NCI-H2227 (cell line): ENCODE measurements at regions not wholly inside any gene's neighbourhood (a gene's known extent, or its start where the extent isn't known, plus 50 kb on each side); places are given as distances from the start of the nearest gene placed in this dataset.
"Not testable (repeated sequence)": the region's sequence is repeated elsewhere in the genome, so short reads cannot be mapped to it uniquely, and the experiment has no call there.

Experiments used
- DNase-seq: peaks from one replicate; lab custom pipeline; 2025; ENCODE audit not compliant: unreplicated experiment; lab: John Stamatoyannopoulos, UW

DNA sequence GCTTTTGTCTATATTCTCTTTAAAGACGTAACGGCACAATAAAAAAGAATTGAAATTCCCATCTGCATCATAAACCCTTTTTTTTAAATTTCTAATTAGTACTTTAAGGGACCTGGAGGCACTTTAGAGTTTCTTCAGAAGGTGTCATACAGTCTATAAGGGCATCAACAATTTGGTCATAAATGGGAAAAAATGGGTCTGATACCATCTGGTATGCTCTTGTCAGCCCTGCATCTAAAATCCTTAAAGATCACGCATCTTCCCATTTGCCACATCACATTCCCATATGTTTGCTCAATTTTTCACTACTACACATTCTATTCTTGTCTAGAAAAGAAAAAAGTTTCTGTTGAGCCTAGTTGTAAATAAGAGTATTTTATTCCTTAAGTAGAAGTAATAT lies 53.8 kb downstream of the COX7C start:
- DNase-seq = no peak

DNA sequence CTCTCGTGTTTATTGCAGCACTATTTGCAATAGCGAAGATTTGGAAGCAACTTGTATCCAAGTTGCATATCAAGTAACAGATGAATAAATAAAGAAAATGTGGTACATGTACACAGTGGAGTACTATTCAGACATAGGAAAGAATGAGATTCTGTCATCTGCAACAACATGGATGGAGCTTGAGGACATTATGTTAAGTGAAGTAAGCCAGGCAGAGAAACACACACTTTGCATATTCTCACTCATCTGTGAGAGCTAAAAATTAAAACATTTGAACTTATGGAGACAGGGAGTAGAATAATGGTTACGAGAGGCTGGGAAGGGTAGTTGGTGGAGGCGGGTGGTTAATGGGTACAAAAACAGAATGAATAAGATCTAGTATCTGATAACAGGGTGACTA lies 56.3 kb downstream of the COX7C start:
- no peak for DNase-seq

DNA sequence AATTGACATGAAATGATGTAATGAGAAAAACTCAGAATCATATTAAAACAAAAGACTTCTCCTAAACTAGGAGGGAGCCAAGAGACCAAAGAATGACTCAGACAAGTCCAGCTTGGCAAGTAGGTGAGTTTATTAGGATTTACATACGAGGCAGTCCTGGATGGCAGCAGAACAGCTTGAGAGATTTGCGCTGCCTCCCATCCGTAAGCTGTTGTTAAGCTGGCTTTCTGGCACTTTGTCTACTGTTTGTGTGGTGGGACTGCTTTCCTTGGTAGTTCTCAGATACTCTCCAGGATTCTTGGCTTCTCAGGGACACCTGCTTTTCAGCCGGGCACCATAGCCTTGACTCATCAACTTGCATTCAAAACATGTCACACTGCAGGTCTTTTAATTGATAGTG lies 57.6 kb downstream of the COX7C start:
- no peak for DNase-seq

DNA sequence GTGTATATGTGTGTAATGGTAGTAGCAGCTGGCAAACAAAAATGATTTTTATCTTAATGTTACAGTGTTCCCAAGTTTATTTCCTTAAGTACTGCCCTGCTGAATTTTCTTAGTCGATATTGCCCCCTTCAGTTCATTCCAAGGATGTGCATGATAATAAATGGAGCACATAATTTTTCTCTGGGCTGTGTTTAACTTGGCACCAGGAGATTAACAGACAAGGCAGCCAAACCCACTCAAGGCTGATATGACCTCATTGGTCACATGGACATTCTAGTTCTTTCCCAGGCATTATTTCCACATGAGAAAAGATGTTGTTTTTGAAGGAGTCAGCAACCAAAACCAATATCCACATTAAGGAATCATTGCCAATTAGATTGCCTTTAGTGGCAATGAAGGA lies 61.8 kb downstream of the COX7C start:
- DNase-seq = no peak

DNA sequence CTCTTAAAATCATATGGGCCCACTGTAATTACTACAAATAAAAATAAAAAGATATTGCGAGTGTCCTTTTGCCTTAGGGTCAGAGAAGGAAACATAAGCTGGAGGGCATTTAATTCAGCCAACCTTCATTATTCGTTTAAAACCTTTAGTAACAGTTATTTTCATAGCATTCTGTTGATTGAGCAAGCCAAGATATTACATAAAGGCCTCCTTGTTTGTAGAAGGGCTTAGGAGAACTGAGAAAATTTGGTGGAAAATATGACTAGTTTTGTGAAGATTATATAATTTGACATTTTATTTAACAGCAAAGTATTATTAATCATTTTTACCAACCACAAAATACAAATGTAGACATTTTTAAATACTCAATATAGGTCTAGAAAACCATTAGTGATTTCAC lies 62.2 kb downstream of the COX7C start:
- no peak for DNase-seq

DNA sequence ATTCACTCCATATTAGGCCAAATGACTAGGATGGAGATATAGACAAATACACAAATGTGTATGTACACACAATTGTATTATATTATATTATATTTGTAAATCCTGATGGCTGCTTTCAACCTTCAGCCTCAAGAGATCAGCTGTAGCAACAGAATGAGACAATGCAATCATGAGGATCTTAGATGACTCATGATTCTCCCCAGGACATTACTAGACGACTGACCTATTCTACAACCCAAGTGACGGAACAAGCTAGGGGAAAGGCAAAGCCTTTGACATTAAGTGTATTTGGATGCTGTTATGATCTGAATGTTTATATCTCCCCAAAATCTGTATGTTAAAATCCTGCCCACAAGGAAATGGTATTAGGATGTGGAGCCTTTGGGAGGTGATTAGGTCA lies 66.5 kb downstream of the COX7C start:
- no peak for DNase-seq

DNA sequence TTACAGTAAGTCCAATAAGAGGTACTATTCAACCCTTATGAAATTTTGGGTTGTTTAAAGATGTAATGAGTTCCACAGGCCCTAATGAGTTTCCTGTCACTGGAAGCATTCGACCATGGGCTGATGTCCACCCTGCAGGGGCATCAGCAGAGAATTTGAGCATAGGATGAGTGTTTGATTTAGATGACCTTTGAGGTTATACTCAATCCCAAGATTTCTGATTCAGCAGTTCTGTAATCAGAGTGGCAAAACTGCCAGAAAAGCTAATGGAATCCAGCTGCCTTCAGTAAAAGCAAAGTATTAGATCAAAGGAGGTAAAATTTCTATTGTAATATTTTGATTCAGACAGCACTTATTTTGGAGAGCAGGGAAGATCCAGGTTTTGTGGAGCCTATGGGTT lies 68.3 kb downstream of the COX7C start:
- no peak for DNase-seq

DNA sequence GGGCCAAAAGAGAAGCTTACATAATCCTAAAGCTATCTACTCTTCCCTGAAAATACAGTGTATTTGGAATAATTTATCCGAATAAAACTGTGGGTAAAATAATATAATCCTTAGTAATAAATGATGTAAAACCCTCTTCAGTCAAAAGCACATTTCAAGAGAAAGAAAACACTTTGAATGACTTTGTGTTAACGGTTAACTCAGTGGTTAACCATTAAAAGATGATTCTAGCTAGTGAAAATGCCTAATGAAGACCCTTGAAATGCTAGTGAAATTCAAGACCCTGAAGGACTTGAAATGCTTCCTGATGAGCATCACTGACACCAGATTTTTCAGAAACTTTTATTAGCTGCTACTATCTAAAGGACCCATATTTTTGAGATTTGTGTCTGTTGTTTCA lies 70.7 kb downstream of the COX7C start:
- no peak for DNase-seq

DNA sequence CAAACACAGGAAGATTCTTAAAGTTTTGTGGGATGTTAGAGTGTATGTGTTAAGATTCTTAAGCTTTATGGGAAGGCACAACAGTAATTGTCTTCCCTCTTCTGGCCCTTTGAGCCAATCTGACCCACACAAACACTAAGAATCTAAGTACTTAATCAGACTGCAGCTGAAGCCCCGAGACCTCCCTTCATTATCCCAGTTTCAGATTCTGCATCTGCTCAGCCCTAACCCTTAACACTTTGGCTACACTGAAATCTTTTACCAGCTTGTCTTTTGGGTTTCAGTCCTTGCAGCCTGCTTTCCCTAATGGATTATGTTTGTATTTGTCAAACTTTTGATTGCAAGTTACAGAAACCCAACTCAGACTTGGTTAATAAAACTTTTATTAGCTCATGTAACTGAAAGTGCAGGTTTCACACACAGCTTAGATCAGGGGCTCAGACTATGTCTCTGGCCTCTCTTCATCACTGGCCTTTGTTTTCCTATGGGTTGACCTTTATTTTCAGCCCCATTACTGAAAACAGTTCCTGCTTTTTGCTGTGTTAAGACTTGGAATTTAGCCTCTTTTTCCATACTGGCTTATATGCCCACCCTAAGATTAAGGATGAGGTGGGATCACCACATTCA lies 71.5 kb downstream of the COX7C start:
- no peak for DNase-seq

DNA sequence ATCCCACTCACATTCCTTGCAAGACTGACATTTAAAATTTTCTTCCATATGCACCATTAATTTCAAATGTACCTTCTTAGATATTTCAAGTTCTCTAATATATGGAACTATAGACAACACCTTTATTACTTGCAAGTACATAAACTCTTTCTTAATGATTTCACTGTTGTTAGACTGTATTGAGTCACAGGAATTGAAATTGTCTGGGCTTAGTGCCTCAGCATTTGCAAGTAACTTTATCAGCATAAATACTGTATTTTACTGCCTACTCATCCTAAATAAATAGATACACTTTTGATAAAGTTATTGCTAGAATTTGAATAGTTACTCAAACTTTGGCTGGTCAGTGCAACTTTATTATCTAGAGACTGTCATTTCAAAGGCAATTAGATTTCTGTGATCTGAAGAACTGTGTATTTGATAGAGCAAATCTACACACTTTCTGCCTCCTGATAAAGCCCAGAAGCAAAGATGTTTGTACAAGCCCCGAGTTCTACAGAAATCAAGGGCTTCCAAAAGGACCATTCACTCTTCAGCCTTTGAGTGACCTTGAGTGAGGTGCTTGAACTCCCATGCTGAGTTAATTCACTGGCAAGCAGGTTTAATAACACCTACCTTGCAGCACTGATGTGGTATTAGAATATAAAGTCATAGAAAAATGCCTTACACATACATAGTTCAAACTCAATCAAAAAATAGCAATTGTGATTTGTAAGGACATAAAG lies 91.6 kb downstream of the COX7C start:
- DNase-seq = no peak

DNA sequence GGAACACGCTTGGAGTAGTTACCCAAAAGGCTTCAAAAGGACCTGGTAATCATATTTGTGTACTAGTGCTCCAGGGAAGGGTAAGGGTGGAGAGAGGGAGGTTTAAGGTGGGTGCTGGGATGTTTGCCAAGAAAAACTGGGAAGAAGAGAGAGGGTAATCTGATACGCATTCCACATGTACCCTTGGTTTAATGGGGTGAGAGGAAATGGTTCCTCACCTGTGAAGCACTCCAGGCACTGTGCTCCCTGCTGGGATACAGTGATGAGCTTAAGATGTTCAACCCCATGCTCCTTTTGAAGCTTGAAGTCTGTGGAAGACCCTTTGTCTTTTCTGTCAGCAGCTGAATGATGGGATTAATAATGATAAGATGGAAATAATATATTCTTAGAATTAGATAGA lies 98.4 kb downstream of the COX7C start:
- no peak for DNase-seq

DNA sequence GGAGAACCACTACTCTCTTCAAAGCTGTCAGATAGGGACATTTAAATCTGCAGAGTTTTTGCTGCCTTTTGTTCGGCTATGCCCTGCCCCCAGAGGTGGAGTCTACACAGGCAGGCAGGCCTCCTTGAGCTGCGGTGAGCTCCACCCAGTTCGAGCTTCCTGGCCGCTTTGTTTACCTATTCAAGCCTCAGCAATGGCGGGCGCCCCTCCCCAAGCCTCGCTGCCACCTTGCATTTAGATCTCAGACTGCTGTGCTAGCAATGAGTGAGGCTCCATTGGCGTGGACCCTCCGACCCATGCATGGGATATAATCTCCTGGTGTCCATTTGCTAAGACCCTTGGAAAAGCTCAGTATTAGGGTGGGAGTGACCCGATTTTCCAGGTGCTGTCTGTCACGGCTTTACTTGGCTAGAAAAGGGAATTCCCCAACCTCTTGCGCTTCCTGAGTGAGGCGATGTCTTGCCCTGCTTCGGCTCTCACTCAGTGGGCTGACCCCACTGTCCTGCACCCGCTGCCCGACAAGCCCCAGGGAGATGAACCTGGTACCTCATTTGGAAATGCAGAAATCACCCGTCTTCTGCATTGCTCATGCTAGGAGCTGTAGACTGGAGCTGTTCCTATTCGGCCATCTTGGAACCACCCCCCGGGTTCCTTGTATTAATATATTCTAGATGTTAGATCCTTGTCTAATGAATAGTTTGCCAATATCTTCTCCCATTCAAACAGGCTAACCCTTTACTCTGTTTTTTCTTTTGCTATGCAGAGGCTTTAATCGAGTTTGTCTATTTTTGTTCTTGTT lies 113.8 kb downstream of the COX7C start:
- DNase-seq = not testable (repeated sequence)

DNA sequence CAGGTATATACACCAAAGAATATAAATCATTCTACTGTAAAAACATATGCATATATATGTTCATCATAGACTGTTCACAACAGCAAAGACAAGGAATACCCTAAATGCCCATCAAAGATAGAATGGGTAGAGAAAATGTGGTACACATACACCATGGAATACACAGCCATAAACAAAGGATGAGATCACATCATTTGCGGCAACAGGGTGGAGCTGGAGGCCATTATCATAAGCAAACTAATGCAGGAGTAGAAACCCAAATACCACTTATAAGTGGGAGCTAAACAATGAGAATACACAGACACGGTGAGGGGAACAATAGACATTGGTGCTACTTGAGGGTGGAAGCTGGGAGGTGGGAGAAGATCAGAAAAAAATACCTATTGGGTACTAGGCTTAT lies 117.6 kb downstream of the COX7C start:
- no peak for DNase-seq

DNA sequence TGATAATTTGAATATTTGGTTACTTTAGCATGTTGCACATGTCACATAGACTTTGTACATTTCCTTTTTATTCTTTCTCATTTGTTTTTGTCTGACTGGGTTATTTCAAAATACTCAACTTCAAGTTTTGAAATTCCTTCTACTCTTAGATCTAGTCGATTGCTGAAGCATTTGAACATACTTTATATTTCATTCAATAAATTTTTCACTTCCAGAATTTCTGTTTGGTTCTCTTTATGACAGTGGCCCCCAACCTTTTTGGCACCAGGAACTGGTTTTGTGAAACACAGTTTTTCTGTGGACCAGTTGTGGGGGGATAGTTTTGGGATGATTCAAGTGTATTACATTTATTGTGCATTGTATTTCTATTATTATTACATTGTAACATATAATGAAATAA lies 119.8 kb downstream of the COX7C start:
- DNase-seq = no peak

DNA sequence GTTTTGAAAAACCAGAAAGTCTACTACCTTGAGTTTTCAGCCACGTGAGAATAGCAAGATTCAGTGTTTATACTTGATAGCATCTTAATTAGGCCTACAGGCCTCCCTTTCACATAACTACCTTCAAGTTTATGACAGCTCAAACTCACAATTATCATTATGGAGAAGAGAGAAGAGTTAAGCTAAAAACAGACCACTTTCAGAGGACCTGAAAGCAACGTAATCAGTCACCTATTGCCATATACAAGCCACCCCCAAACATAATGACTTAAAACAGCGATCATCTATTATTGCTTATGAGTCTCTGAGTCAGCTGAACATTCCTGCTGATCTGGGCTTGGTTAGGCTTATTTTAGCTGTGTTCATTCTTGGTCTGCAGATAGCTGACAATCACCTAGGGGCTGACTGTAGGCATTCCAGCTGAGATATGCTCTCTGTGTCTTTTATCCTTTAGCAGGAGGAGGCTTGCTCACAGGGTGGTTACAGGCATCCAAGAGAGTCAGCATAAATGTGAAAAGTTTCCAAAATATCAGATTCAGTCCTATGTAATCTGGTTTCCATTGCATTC lies 130.9 kb downstream of the COX7C start:
- DNase-seq = no peak

DNA sequence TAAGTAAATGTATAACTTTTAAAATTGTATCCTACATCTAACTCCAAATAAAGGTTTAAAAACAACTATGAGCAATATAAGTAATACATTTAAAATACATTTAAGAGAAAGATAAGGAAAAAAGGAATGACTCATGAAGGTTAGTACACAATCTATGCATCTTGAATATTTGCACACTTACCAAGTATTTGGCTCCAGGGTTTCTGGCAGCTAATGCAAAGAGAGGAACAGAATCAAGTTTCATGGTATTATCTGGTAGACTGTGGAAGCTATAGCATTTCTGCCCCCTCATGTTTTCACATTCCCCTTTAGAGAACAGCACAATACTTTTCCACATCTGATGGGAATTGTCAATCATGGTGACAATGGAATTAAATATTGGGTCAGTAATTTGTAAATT lies 132.1 kb downstream of the COX7C start:
- no peak for DNase-seq

DNA sequence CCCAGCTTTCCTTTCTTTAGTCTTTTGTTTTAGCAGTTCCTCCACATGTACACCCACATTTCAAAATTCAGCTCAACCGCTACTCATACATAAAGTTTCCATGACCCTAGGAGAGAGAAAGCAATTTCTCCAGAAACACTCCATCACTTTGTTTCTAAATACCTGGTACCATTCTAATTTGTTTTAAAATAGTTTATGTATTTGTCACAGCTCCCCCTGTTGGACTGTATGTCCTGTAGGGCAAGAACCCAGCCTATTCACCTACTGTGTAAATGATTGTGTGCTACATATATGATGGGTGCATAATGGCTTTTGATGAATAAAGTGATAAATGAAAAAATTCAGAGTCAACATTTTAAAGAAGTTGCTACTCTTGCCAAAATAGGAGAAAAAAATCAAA lies 139.1 kb downstream of the COX7C start:
- DNase-seq = no peak

DNA sequence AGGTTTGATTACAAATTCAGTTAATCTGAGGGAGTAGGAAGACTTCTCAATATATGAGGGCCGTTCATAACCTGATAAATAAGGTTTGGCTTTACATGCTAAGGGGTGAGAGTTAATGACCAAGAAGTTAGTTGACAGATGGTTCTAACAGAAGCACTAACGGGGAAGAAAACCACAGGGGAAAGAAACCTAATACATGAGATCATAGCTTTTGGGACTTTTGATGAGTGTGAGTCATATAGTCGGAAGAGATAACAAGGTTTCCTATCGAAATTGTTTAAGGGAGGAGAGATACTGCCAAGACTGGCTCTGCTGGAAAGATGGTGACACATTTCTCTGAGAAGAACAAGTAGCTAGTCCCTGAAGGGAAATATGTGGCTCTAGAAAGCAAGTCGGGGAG lies 140.1 kb downstream of the COX7C start:
- no peak for DNase-seq

DNA sequence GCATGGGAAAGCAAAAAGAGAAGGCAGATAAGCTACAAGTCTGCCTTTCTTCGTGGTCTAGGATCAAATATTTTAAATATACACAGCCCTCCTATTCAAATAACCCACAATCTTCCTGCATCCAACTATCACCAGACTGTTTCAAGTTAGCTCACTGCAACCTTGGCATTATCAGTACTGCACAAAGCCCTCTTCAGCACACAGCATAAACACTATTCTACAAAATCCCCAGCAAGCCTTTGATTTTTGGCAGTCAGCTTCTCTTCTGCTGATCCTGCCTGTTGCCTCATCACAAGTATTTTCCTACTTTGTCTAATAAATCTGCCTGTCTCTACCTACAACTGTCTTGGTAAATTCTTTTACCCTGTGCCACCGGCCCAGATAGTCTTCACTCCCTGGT lies 142.9 kb downstream of the COX7C start:
- DNase-seq = no peak

DNA sequence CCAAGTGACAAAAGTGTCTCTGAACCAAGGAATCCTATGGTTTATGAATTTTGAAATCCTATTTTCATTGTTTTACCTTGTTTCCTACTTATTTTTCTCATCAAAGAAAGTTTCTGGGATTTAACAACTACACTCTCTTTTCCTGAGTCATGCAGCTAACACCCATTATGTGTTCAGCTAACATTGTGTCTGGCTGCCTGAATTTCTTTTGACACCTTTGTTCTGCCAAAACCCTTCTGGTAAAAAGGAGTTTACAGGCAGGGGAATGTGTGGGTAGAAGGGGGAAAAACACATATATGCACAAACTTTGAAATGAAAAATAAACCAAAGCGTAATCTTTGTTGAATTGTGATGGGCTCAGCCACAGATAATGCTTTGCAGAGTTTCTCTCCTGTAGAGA lies 146.2 kb downstream of the COX7C start:
- no peak for DNase-seq

DNA sequence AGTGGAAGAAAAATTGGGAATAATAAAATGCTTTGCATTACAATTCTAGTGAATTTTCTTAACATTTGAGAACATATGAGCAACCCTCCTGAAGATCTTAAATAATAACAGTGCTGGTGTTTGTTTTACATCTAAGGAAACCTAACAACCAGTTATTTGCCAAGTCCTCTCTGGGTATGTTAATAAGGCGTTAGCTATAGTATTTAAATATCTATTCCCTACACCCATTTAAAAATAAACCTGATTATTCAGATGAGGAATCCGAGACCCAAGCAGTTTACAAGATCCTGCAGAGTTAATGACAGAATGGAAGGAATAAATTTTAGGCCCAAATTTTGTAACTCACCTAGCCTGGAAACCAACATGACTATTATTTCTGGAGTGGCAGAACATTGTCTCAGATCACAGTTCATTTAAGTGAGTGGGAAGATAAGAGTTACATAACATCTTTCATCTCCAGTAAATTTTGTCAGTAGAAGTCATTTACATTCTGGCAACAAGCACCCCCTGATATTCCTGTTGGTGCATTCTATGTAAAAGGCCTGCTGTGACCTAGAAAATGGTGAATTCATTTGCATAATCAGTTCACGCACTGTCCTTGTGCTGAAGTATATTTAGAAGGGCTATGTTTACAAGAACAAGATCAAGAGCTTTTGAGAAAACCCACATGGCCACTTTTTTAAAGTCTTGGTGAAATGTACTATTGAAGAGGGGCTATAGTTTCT lies 148.2 kb downstream of the COX7C start:
- no peak for DNase-seq
